CD14-positive monocyte (primary cell): ENCODE measurements at regions not wholly inside any gene's neighbourhood (a gene's known extent, or its start where the extent isn't known, plus 50 kb on each side); places are given as distances from the start of the nearest gene placed in this dataset.

Source experiments
- DNase-seq, 3 donors: peaks; one replicate each; pipeline ENCODE4 v3.0.0-alpha.2; 2011 to 2022
- H2AFZ ChIP-seq: 2 replicates; pipeline ENCODE4 v1.6.0; 2012; ENCODE audit warnings: mild to moderate bottlenecking, low read depth, low read length, inconsistent platforms; ENCODE audit not compliant: insufficient read depth, poor library complexity, severe bottlenecking
- H3K27ac ChIP-seq, 2 donors: 1 replicate in 1 of 2; 2 replicates in 1 of 2; pipeline ENCODE4 v1.5.1; 2012 to 2013; ENCODE audit warnings: low read length in 2 of 2, control low read depth in 1 of 2, inconsistent platforms in 1 of 2, low read depth in 1 of 2, mild to moderate bottlenecking in 1 of 2
- H3K27me3 ChIP-seq, 2 donors: one replicate each; pipeline versions ENCODE4 v1.6.0 to v1.6.1; 2011 to 2013; ENCODE audit warnings: low read length in 2 of 2; ENCODE audit not compliant: control insufficient read depth in 2 of 2, insufficient read depth in 2 of 2
- H3K36me3 ChIP-seq, 2 donors: replicated peaks in 1 of 2; 1 replicate in 1 of 2; 2 replicates in 1 of 2; pipeline versions ENCODE4 v1.5.1 to v1.6.1; 2012 to 2013; ENCODE audit warnings: low read length in 2 of 2, control low read depth in 1 of 2, inconsistent platforms in 1 of 2, mild to moderate bottlenecking in 1 of 2; ENCODE audit not compliant: insufficient read depth in 2 of 2, control insufficient read depth in 1 of 2
- H3K4me1 ChIP-seq, 2 donors: 1 replicate in 1 of 2; 2 replicates in 1 of 2; pipeline versions ENCODE4 v1.5.1 to v1.6.1; 2012 to 2013; ENCODE audit warnings: low read length in 2 of 2, control low read depth in 1 of 2, inconsistent platforms in 1 of 2, mild to moderate bottlenecking in 1 of 2, moderate library complexity in 1 of 2; ENCODE audit not compliant: insufficient read depth in 2 of 2, control insufficient read depth in 1 of 2
- H3K4me2 ChIP-seq: replicated peaks from 2 replicates; pipeline ENCODE3; 2012; ENCODE audit warnings: low read length, moderate library complexity, mild to moderate bottlenecking; ENCODE audit not compliant: poor library complexity, severe bottlenecking; ENCODE audit errors: extremely low read depth
- H3K4me3 ChIP-seq, 3 experiments: fragments of 200-600 bp in 1 of 3; sonication (generic) in 1 of 3; replicated peaks in 1 of 3; 1 replicate in 2 of 3; 2 replicates in 1 of 3; pipeline ENCODE4 v1.5.1; 2011 to 2013; ENCODE audit warnings: low read length in 3 of 3, mild to moderate bottlenecking in 3 of 3, control low read depth in 2 of 3, low read depth in 2 of 3, inconsistent platforms in 1 of 3, moderate library complexity in 1 of 3
- H3K79me2 ChIP-seq: 2 replicates; pipeline ENCODE4 v1.6.0; 2012; ENCODE audit warnings: mild to moderate bottlenecking, control low read depth, inconsistent platforms, low read length, moderate library complexity; ENCODE audit not compliant: insufficient read depth
- H3K9ac ChIP-seq: 2 replicates; pipeline ENCODE4 v1.6.0; 2017; ENCODE audit warnings: low read length, mild to moderate bottlenecking; ENCODE audit not compliant: insufficient read depth, poor library complexity, severe bottlenecking
- H3K9me3 ChIP-seq, 2 donors: replicated peaks in 1 of 2; 1 replicate in 1 of 2; 2 replicates in 1 of 2; pipeline versions ENCODE4 v1.5.1 to v1.6.1; 2012 to 2013; ENCODE audit warnings: low read length in 2 of 2, control low read depth in 1 of 2; ENCODE audit not compliant: control insufficient read depth in 1 of 2, insufficient read depth in 1 of 2
- H4K20me1 ChIP-seq: 2 replicates; pipeline ENCODE4 v1.6.0; 2012; ENCODE audit warnings: mild to moderate bottlenecking, low read length, control low read depth, moderate library complexity; ENCODE audit not compliant: insufficient read depth
- H3K27ac Mint-ChIP-seq, 7 donors: one replicate each; pipeline ENCODE4 v1.8.0; 2020; ENCODE audit warnings: mild to moderate bottlenecking in 7 of 7, mixed read lengths in 7 of 7, moderate library complexity in 6 of 7, inconsistent platforms in 2 of 7
- H3K27me3 Mint-ChIP-seq, 3 donors: one replicate each; pipeline ENCODE4 v1.8.0; 2021 to 2022; ENCODE audit warnings: low read depth in 3 of 3, mild to moderate bottlenecking in 3 of 3, mixed read lengths in 3 of 3, moderate library complexity in 3 of 3, inconsistent platforms in 1 of 3
- H3K36me3 Mint-ChIP-seq, 2 donors: one replicate each; pipeline ENCODE4 v1.8.0; 2020; ENCODE audit warnings: mixed read lengths in 2 of 2, inconsistent platforms in 1 of 2, mild to moderate bottlenecking in 1 of 2
- H3K4me1 Mint-ChIP-seq: one replicate; pipeline ENCODE4 v1.8.0; 2020; ENCODE audit warnings: mild to moderate bottlenecking, mixed read lengths
- H3K4me3 Mint-ChIP-seq, 2 donors: one replicate each; pipeline ENCODE4 v1.8.0; 2020; ENCODE audit warnings: mild to moderate bottlenecking in 2 of 2, mixed read lengths in 2 of 2, moderate library complexity in 1 of 2
- H3K9me3 Mint-ChIP-seq, 7 donors: one replicate each; pipeline ENCODE4 v1.8.0; 2020 to 2022; ENCODE audit warnings: mixed read lengths in 7 of 7, mild to moderate bottlenecking in 6 of 7, moderate library complexity in 6 of 7, inconsistent platforms in 2 of 7
- CTCF ChIP-seq: fragments of 200-600 bp; IDR thresholded peaks from one replicate; pipeline ENCODE4 v1.8.0; 2022; ENCODE audit warnings: antibody characterized with exemption, mild to moderate bottlenecking
- WGBS: methylation state at CpG from one replicate; pipeline ENCODE4 v1.1.5; 2013; ENCODE audit warnings: missing lambda C conversion rate; ENCODE audit not compliant: insufficient coverage; 5-methylcytosine and 5-hydroxymethylcytosine counted together
- intact Hi-C, 2 donors: fragments of 100-400 bp; cut with micrococcal nuclease; formaldehyde crosslinking; loops; one replicate each; pipeline versions ENCODE4 v1.15.0 to v1.15.1; 2023

- no peaks in the 10 kb centered on the region for H3K4me1 Mint-ChIP-seq
- no peaks in the 10 kb centered on the region for H3K27me3 ChIP-seq
- intact Hi-C loops, result no loop called here
- H3K27me3 Mint-ChIP-seq, result no peaks in the 10 kb centered on the region
- no peak overlapping the region for H3K4me2 ChIP-seq
- no peaks in the 10 kb centered on the region for H3K79me2 ChIP-seq
- H2AFZ ChIP-seq, result no peak overlapping the region
- H3K36me3 ChIP-seq, result no peaks in the 10 kb centered on the region
- no peak overlapping the region for H3K9ac ChIP-seq
- H3K4me3 Mint-ChIP-seq, result no peak overlapping the region
- no CpG with 5 or more reads among the region's 2 CpGs for WGBS
- no peak overlapping the region for H3K27ac ChIP-seq
- no peaks in the 10 kb centered on the region for H3K36me3 Mint-ChIP-seq
- peaks cover 0 to 3% (median 0%) of the 10 kb centered on the region in 7 donors for H3K9me3 Mint-ChIP-seq
- H3K4me1 ChIP-seq, result no peaks in the 10 kb centered on the region
- no peaks in the 10 kb centered on the region for H4K20me1 ChIP-seq
- no peak overlapping the region for H3K4me3 ChIP-seq
- H3K27ac Mint-ChIP-seq, result no peak overlapping the region
- peaks cover 0 to 3% of the 10 kb centered on the region in 2 donors for H3K9me3 ChIP-seq
- DNase-seq, result no peak
- no peak for TF ChIP-seq CTCF
These were observed 596.3 kb downstream of the FAT4 start for GRCh38 chr4:125911058-125911457.

- Mint-ChIP-seq H3K4me3 (no peak overlapping the region), H3K27ac (no peak overlapping the region), H3K36me3 (no peaks in the 10 kb centered on the region), H3K9me3 (peaks cover 0 to 4% (median 2%) of the 10 kb centered on the region in 7 donors), H3K27me3 (no peaks in the 10 kb centered on the region), H3K4me1 (no peaks in the 10 kb centered on the region)
- no peak overlapping the region for H3K9ac ChIP-seq
- no peak overlapping the region for H3K27ac ChIP-seq
- TF ChIP-seq CTCF, result no peak
- no peak overlapping the region for H3K4me2 ChIP-seq
- peaks cover 0 to 3% of the 10 kb centered on the region in 2 donors for H3K9me3 ChIP-seq
- H2AFZ ChIP-seq, result no peak overlapping the region
- H3K36me3 ChIP-seq, result no peaks in the 10 kb centered on the region
- no peaks in the 10 kb centered on the region for H3K27me3 ChIP-seq
- no peak overlapping the region for H3K4me3 ChIP-seq
- no peaks in the 10 kb centered on the region for H3K4me1 ChIP-seq
- no peak for DNase-seq
- intact Hi-C loops, result no loop called here
- no peaks in the 10 kb centered on the region for H3K79me2 ChIP-seq
- H4K20me1 ChIP-seq, result no peaks in the 10 kb centered on the region
These were observed 596.7 kb downstream of the FAT4 start for GRCh38 chr4:125911481-125911880.
